ENCODE measurements at regions not wholly inside any gene's neighbourhood (a gene's known extent, or its start where the extent isn't known, plus 50 kb on each side); places are given as distances from the start of the nearest gene placed in this dataset.

- no peak overlapping the region for H2BK5ac ChIP-seq (ENCODE audit: low read depth, low read length)
- no peak overlapping the region for H3K27ac ChIP-seq (ENCODE audit: low read depth, low read length)
- no peak overlapping the region for H3K23ac ChIP-seq (ENCODE audit: insufficient read length)
- FAIRE-seq (no peak), DNase-seq (ENCODE audit: low read depth in 1 of 2, low spot score in 2 of 2) (no peak)
- no peak overlapping the region for H4K91ac ChIP-seq (replicated peaks; ENCODE audit: insufficient read length, low read length)
- no peak overlapping the region for H3K18ac ChIP-seq (ENCODE audit: extremely low read depth, low read length)
- peak overlapping the region; percentile 25; the same call in 1 of the 2 replicates for H2AFZ ChIP-seq (ENCODE audit: low read length)
- H3K4me3 ChIP-seq (ENCODE audit: extremely low read depth in 1 of 4, insufficient read depth in 2 of 4, low read depth in 3 of 4, low read length in 4 of 4), result no peak overlapping the region
- no peak overlapping the region for H2BK120ac ChIP-seq (replicated peaks; ENCODE audit: low read depth, low read length)
- no peaks in the 10 kb centered on the region for H3K9me3 ChIP-seq (ENCODE audit: insufficient read depth in 2 of 2, low read depth in 1 of 2, low read length in 1 of 2)
- POLR2A ChIA-PET (ENCODE audit: partially characterized antibody), result no interaction called here
- WGBS, 2 experiments (ENCODE audit: extremely low coverage in 1 of 2, insufficient coverage in 1 of 2, insufficient read length in 1 of 2, insufficient replicate concordance in 2 of 2, low coverage in 1 of 2, low lambda C conversion rate in 2 of 2, missing lambda C conversion rate in 1 of 2), result 81% methylated on average over 1 of the region's 1 CpG; no CpG with 5 or more reads in 1 of the 2 experiments
- H3K79me2 ChIP-seq (ENCODE audit: control insufficient read depth in 1 of 2, insufficient read depth in 2 of 2, low read length in 2 of 2), result no peaks in the 10 kb centered on the region
- CTCF ChIA-PET (ENCODE audit: partially characterized antibody), result no interaction called here
- no peak overlapping the region for H2BK12ac ChIP-seq (ENCODE audit: low read depth, low read length)
- no peak overlapping the region for H2AK5ac ChIP-seq (ENCODE audit: low read depth, low read length)
- no peaks in the 10 kb centered on the region for H3K27me3 ChIP-seq (replicated peaks in 1 of 4; ENCODE audit: control insufficient read depth in 3 of 4, extremely low read depth in 1 of 4, insufficient read depth in 3 of 4, low read length in 3 of 4)
- no peak overlapping the region for H3K14ac ChIP-seq (ENCODE audit: insufficient read length)
- no peak overlapping the region for H4K8ac ChIP-seq (ENCODE audit: extremely low read depth, insufficient read depth, low read length)
- no peak overlapping the region for H3K9ac ChIP-seq (replicated peaks in 1 of 4; ENCODE audit: extremely low read depth in 1 of 4, low read depth in 3 of 4, low read length in 3 of 4)
- H3K4ac ChIP-seq (replicated peaks; ENCODE audit: insufficient read length, low read depth, low read length), result no peak overlapping the region
- H3K36me3 ChIP-seq (ENCODE audit: control insufficient read depth in 2 of 4, insufficient read depth in 4 of 4, low read length in 3 of 4), result no peaks in the 10 kb centered on the region
- no peaks in the 10 kb centered on the region for H4K20me1 ChIP-seq (replicated peaks in 1 of 2; ENCODE audit: control insufficient read depth in 1 of 2, insufficient read depth in 2 of 2, low read length in 2 of 2)
- no peak overlapping the region; the same call in 1 of the 2 replicates for H2BK15ac ChIP-seq (ENCODE audit: low read length)
- H2BK20ac ChIP-seq (ENCODE audit: low read length), result no peak overlapping the region
- H3K4me1 ChIP-seq (replicated peaks in 1 of 4; ENCODE audit: control insufficient read depth in 3 of 4, insufficient read depth in 4 of 4, low read length in 3 of 4), result no peaks in the 10 kb centered on the region
- no peak overlapping the region for H3K4me2 ChIP-seq (ENCODE audit: insufficient read depth in 1 of 2, low read depth in 2 of 2, low read length in 2 of 2)
- H4K5ac ChIP-seq (ENCODE audit: insufficient read length, low read depth, low read length), result no peak overlapping the region
- H3K56ac ChIP-seq (replicated peaks; ENCODE audit: insufficient read length, low read depth, low read length), result no peak overlapping the region
- H3K23me2 ChIP-seq (ENCODE audit: low read depth, low read length), result no peaks in the 10 kb centered on the region
- H3K79me1 ChIP-seq (ENCODE audit: low read depth, low read length), result no peaks in the 10 kb centered on the region
- TF ChIP-seq RBBP5 (IDR thresholded peaks at IDR 0.05; ENCODE audit: borderline replicate concordance, low read depth, low read length) (no peak), HDAC6 (IDR thresholded peaks at IDR 0.05; ENCODE audit: low read depth, low read length) (no peak), BRCA1 (IDR thresholded peaks at IDR 0.05; ENCODE audit: low read depth, low read length) (no peak), SRF (IDR thresholded peaks at IDR 0.05; ENCODE audit: low read depth, low read length) (no peak), POU5F1 (IDR thresholded peaks at IDR 0.05; ENCODE audit: low read depth, low read length) (no peak), RXRA (IDR thresholded peaks at IDR 0.05; ENCODE audit: insufficient read depth, low read depth, low read length) (no peak), CEBPB (IDR thresholded peaks at IDR 0.05; ENCODE audit: low read depth, low read length) (no peak), GTF2F1 (IDR thresholded peaks at IDR 0.05; ENCODE audit: borderline replicate concordance, low read depth, low read length) (no peak), TCF12 (IDR thresholded peaks at IDR 0.05; ENCODE audit: low read depth, low read length) (no peak), CBX5 (IDR thresholded peaks at IDR 0.05; ENCODE audit: low read depth, low read length) (no peak), ZNF274 (IDR thresholded peaks at IDR 0.05; ENCODE audit: borderline replicate concordance, extremely low read depth, low read length) (no peak), TAF7 (optimal IDR thresholded peaks at IDR 0.05; ENCODE audit: borderline replicate concordance, low read depth, low read length) (no peak), CTCF (IDR thresholded peaks at IDR 0.05; ENCODE audit: control extremely low read depth in 1 of 3, insufficient read depth in 1 of 3, low read depth in 1 of 3, low read length in 3 of 3) (no peak), EGR1 (IDR thresholded peaks at IDR 0.05; ENCODE audit: borderline replicate concordance, low read depth, low read length) (no peak)
Observed at GRCh38 chr9:81473708-81474107, 215.6 kb downstream of the TLE1 start.
